ENCODE measurements at regions not wholly inside any gene's neighbourhood (a gene's known extent, or its start where the extent isn't known, plus 50 kb on each side); places are given as distances from the start of the nearest gene placed in this dataset.

DNA sequence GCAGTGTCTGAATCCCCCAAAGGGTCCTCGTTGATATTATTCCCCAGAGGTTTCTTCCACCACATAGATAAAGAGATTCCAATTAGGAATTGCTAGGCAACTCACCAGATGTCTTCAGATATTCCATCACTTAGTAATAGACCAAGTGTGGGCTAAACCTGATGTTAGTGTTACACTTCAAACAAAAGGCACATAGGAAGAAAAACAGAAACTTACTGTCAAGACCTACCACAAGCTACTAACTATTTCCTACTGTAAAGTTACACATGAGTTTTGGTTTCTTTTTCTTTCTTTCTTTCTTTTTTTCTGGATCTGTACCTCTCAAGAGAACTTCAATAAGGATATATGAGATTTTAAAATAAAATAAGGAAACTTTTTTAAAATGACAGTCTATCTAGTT is 879.1 kb upstream of the NEGR1 start:
- no CpG with 5 or more reads among the region's 1 CpG for WGBS, 2 donors (ENCODE audit: extremely low coverage in 2 of 2, insufficient read length in 2 of 2, insufficient replicate concordance in 1 of 2)
- H3K36me3 ChIP-seq (replicated peaks in 1 of 2; ENCODE audit: control insufficient read depth in 2 of 2, insufficient read depth in 2 of 2, low read length in 2 of 2), result no peaks in the 10 kb centered on the region
- no peaks in the 10 kb centered on the region for H3K27me3 ChIP-seq (ENCODE audit: control insufficient read depth in 3 of 3, insufficient read depth in 3 of 3, low read depth in 1 of 3, low read length in 3 of 3)
- H2BK5ac ChIP-seq (ENCODE audit: low read length), result no peak overlapping the region
- H3K4ac ChIP-seq (ENCODE audit: low read length), result no peak overlapping the region
- no peak overlapping the region for H2AK5ac ChIP-seq (ENCODE audit: low read depth, low read length)
- no peak overlapping the region for H3K4me2 ChIP-seq (ENCODE audit: insufficient read depth, low read length, poor library complexity, severe bottlenecking)
- H3K4me1 ChIP-seq (ENCODE audit: control insufficient read depth in 2 of 2, insufficient read depth in 1 of 2, low read depth in 1 of 2, low read length in 2 of 2), result peaks cover 0 to 10% of the 10 kb centered on the region in 2 donors
- peak overlapping the region; percentile 62 for H2AFZ ChIP-seq (ENCODE audit: low read length)
- no peaks in the 10 kb centered on the region for H3K9me3 ChIP-seq (replicated peaks in 1 of 2; ENCODE audit: control insufficient read depth in 2 of 2, insufficient read depth in 1 of 2, low read depth in 1 of 2, low read length in 2 of 2)
- H4K8ac ChIP-seq (ENCODE audit: low read depth, low read length), result no peak overlapping the region
- no peak overlapping the region for H4K91ac ChIP-seq (ENCODE audit: low read depth, low read length, poor library complexity)
- DNase-seq (ENCODE audit: low spot score), result no peak
- no peak overlapping the region for H3K14ac ChIP-seq (ENCODE audit: low read length)
- no peak overlapping the region for H2BK120ac ChIP-seq (ENCODE audit: low read depth, low read length)
- no peak overlapping the region for H2BK15ac ChIP-seq (ENCODE audit: low read length)
- no peak overlapping the region for H3K4me3 ChIP-seq (ENCODE audit: low read length in 2 of 2)
- H2BK12ac ChIP-seq (ENCODE audit: low read length), result no peak overlapping the region
- no peak overlapping the region for H3K23ac ChIP-seq (ENCODE audit: low read depth, low read length, poor library complexity)
- H3K9ac ChIP-seq (ENCODE audit: low read depth, low read length, poor library complexity), result no peak overlapping the region
- no peak overlapping the region for H3K27ac ChIP-seq (replicated peaks; ENCODE audit: low read length)
- no peaks in the 10 kb centered on the region for H3K79me1 ChIP-seq (ENCODE audit: low read depth, low read length)
- H3K18ac ChIP-seq (ENCODE audit: low read length), result no peak overlapping the region

DNA sequence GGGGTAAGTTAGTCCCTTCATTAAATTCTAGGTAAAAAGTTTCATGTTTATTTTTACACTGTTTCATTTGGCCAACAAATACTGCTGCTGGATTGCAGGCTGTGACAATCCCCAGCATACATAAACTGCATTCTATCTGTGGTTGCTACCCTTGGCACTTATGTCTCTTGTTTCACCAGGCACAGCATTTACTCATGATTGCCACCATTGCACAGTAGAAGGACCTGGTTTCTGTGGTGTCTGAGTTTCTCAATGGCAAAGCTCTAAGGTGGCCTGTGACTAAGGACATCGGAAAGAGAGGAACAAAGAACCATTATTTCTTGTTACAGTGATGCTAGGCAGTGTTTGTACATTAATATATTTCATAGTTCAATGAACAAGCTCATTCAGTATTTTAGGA is 878.4 kb upstream of the NEGR1 start:
- Histone ChIP-seq H3K36me3 (replicated peaks in 1 of 2; ENCODE audit: control insufficient read depth in 2 of 2, insufficient read depth in 2 of 2, low read length in 2 of 2) (no peaks in the 10 kb centered on the region), H2BK12ac (ENCODE audit: low read length) (no peak overlapping the region), H3K9ac (ENCODE audit: low read depth, low read length, poor library complexity) (no peak overlapping the region), H3K4ac (ENCODE audit: low read length) (no peak overlapping the region), H3K4me3 (ENCODE audit: low read length in 2 of 2) (no peak overlapping the region), H2AFZ (ENCODE audit: low read length) (peak overlapping the region; percentile 37), H2BK5ac (ENCODE audit: low read length) (no peak overlapping the region), H3K27me3 (ENCODE audit: control insufficient read depth in 3 of 3, insufficient read depth in 3 of 3, low read depth in 1 of 3, low read length in 3 of 3) (no peaks in the 10 kb centered on the region), H3K4me2 (ENCODE audit: insufficient read depth, low read length, poor library complexity, severe bottlenecking) (no peak overlapping the region), H3K9me3 (replicated peaks in 1 of 2; ENCODE audit: control insufficient read depth in 2 of 2, insufficient read depth in 1 of 2, low read depth in 1 of 2, low read length in 2 of 2) (no peaks in the 10 kb centered on the region), H3K23ac (ENCODE audit: low read depth, low read length, poor library complexity) (no peak overlapping the region), H3K27ac (replicated peaks; ENCODE audit: low read length) (no peak overlapping the region), H2BK120ac (ENCODE audit: low read depth, low read length) (no peak overlapping the region), H3K4me1 (ENCODE audit: control insufficient read depth in 2 of 2, insufficient read depth in 1 of 2, low read depth in 1 of 2, low read length in 2 of 2) (peaks cover 0 to 10% of the 10 kb centered on the region in 2 donors), H2AK5ac (ENCODE audit: low read depth, low read length) (no peak overlapping the region), H4K91ac (ENCODE audit: low read depth, low read length, poor library complexity) (no peak overlapping the region), H3K14ac (ENCODE audit: low read length) (no peak overlapping the region), H4K8ac (ENCODE audit: low read depth, low read length) (no peak overlapping the region), H3K79me1 (ENCODE audit: low read depth, low read length) (no peaks in the 10 kb centered on the region), H2BK15ac (ENCODE audit: low read length) (no peak overlapping the region), H3K18ac (ENCODE audit: low read length) (no peak overlapping the region)
- no peak for DNase-seq (ENCODE audit: low spot score)
- no CpG with 5 or more reads among the region's 1 CpG for WGBS, 2 donors (ENCODE audit: extremely low coverage in 2 of 2, insufficient read length in 2 of 2, insufficient replicate concordance in 1 of 2)

DNA sequence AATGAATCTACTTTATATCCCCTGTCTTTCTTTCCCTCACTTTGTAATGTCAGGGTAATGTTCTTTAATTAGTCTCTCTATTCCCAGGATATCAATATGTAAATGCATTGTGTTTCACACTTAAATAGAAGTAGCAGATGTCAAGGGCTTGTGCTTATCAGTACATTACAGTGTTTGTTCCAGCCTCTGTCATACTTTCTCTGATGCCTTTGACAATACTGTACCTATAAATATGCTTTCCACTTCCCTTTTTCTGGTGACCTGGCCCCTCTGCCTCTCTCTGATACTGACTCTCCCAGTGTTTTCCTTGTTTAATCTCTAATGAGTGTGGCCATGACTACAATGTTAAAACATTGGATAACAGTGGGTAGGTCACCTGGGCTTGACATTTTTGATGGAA is 862.0 kb upstream of the NEGR1 start:
- H3K27me3 ChIP-seq (ENCODE audit: control insufficient read depth in 3 of 3, insufficient read depth in 3 of 3, low read depth in 1 of 3, low read length in 3 of 3), result no peaks in the 10 kb centered on the region
- no peak overlapping the region for H3K14ac ChIP-seq (ENCODE audit: low read length)
- DNase-seq (ENCODE audit: low spot score), result no peak
- no peak overlapping the region for H3K4ac ChIP-seq (ENCODE audit: low read length)
- H3K18ac ChIP-seq (ENCODE audit: low read length), result no peak overlapping the region
- no peak overlapping the region for H2BK15ac ChIP-seq (ENCODE audit: low read length)
- no peak overlapping the region for H4K8ac ChIP-seq (ENCODE audit: low read depth, low read length)
- H2BK120ac ChIP-seq (ENCODE audit: low read depth, low read length), result no peak overlapping the region
- no peak overlapping the region for H3K4me2 ChIP-seq (ENCODE audit: insufficient read depth, low read length, poor library complexity, severe bottlenecking)
- no peaks in the 10 kb centered on the region for H3K36me3 ChIP-seq (replicated peaks in 1 of 2; ENCODE audit: control insufficient read depth in 2 of 2, insufficient read depth in 2 of 2, low read length in 2 of 2)
- H3K9me3 ChIP-seq (replicated peaks in 1 of 2; ENCODE audit: control insufficient read depth in 2 of 2, insufficient read depth in 1 of 2, low read depth in 1 of 2, low read length in 2 of 2), result peaks cover 3 to 4% of the 10 kb centered on the region in 2 donors
- no peaks in the 10 kb centered on the region for H3K79me1 ChIP-seq (ENCODE audit: low read depth, low read length)
- H2BK5ac ChIP-seq (ENCODE audit: low read length), result no peak overlapping the region
- H4K91ac ChIP-seq (ENCODE audit: low read depth, low read length, poor library complexity), result no peak overlapping the region
- no peak overlapping the region for H3K9ac ChIP-seq (ENCODE audit: low read depth, low read length, poor library complexity)
- no peaks in the 10 kb centered on the region for H3K4me1 ChIP-seq (ENCODE audit: control insufficient read depth in 2 of 2, insufficient read depth in 1 of 2, low read depth in 1 of 2, low read length in 2 of 2)
- H2AFZ ChIP-seq (ENCODE audit: low read length), result no peak overlapping the region
- no peak overlapping the region for H2AK5ac ChIP-seq (ENCODE audit: low read depth, low read length)
- H3K27ac ChIP-seq (replicated peaks; ENCODE audit: low read length), result no peak overlapping the region
- H3K4me3 ChIP-seq (ENCODE audit: low read length in 2 of 2), result no peak overlapping the region
- H3K23ac ChIP-seq (ENCODE audit: low read depth, low read length, poor library complexity), result no peak overlapping the region
- no peak overlapping the region for H2BK12ac ChIP-seq (ENCODE audit: low read length)

DNA sequence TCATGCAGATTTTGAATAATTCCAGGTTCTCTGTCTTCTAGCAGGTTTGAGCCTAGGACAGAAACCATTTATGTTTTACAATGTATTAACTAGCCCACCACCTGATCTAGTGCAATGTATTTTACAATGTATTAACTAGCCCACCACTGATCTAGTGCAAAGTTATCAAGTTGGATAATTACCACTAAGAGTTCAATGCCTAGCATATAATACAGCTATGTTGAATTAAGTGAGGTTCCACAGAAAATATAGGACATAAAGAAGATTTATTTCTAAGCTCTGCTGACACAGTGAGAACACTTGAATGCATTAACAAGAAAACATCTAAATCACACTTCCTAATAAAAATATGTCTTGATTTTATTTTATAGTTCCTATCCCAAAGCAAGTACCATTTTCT is 854.6 kb upstream of the NEGR1 start:
- Histone ChIP-seq H3K14ac (ENCODE audit: low read length) (no peak overlapping the region), H3K27me3 (ENCODE audit: control insufficient read depth in 3 of 3, insufficient read depth in 3 of 3, low read depth in 1 of 3, low read length in 3 of 3) (no peaks in the 10 kb centered on the region), H3K4ac (ENCODE audit: low read length) (no peak overlapping the region), H3K4me2 (ENCODE audit: insufficient read depth, low read length, poor library complexity, severe bottlenecking) (no peak overlapping the region), H3K79me1 (ENCODE audit: low read depth, low read length) (no peaks in the 10 kb centered on the region), H3K36me3 (replicated peaks in 1 of 2; ENCODE audit: control insufficient read depth in 2 of 2, insufficient read depth in 2 of 2, low read length in 2 of 2) (no peaks in the 10 kb centered on the region), H3K23ac (ENCODE audit: low read depth, low read length, poor library complexity) (no peak overlapping the region), H3K4me1 (ENCODE audit: control insufficient read depth in 2 of 2, insufficient read depth in 1 of 2, low read depth in 1 of 2, low read length in 2 of 2) (no peaks in the 10 kb centered on the region), H2BK5ac (ENCODE audit: low read length) (no peak overlapping the region), H2BK120ac (ENCODE audit: low read depth, low read length) (no peak overlapping the region), H4K8ac (ENCODE audit: low read depth, low read length) (no peak overlapping the region), H3K4me3 (ENCODE audit: low read length in 2 of 2) (no peak overlapping the region), H2AFZ (ENCODE audit: low read length) (no peak overlapping the region), H2BK12ac (ENCODE audit: low read length) (no peak overlapping the region), H4K91ac (ENCODE audit: low read depth, low read length, poor library complexity) (no peak overlapping the region), H3K18ac (ENCODE audit: low read length) (no peak overlapping the region), H2AK5ac (ENCODE audit: low read depth, low read length) (no peak overlapping the region), H2BK15ac (ENCODE audit: low read length) (no peak overlapping the region), H3K9ac (ENCODE audit: low read depth, low read length, poor library complexity) (no peak overlapping the region), H3K27ac (replicated peaks; ENCODE audit: low read length) (no peak overlapping the region), H3K9me3 (replicated peaks in 1 of 2; ENCODE audit: control insufficient read depth in 2 of 2, insufficient read depth in 1 of 2, low read depth in 1 of 2, low read length in 2 of 2) (no peaks in the 10 kb centered on the region)
- DNase-seq (ENCODE audit: low spot score), result no peak
